K562 (cell line): ENCODE measurements at regions not wholly inside any gene's neighbourhood (a gene's known extent, or its start where the extent isn't known, plus 50 kb on each side); places are given as distances from the start of the nearest gene placed in this dataset.

Source experiments
- BACH1 ChIP-seq: fragments of 200-800 bp; sonication (Bioruptor generic); IDR thresholded peaks from 2 replicates; pipeline ENCODE4 v1.6.1; 2016; ENCODE audit warnings: missing genetic modification characterization, missing compliant biosample characterization
- BRCA1 ChIP-seq, 2 experiments: fragments of 450-650 bp in 1 of 2; sonication (generic) in 1 of 2; formaldehyde crosslinking in 1 of 2; IDR thresholded peaks; 2 replicates each; pipeline versions ENCODE4 v1.5.0 to v1.6.1; 2017 to 2020; ENCODE audit warnings: mild to moderate bottlenecking in 1 of 2, missing genetic modification reagents in 1 of 2
- CHD2 ChIP-seq: IDR thresholded peaks from 2 replicates; pipeline ENCODE4 v1.6.1; 2011; ENCODE audit warnings: low read depth, low read length
- CREB5 ChIP-seq: fragments of 250-450 bp; sonication (Bioruptor Pico); IDR thresholded peaks from 2 replicates; pipeline ENCODE4 v1.5.0; 2020; ENCODE audit warnings: mild to moderate bottlenecking
- ETV5 ChIP-seq: sonication (generic); formaldehyde crosslinking; IDR thresholded peaks from 2 replicates; pipeline ENCODE4 v1.4.0; 2020; ENCODE audit warnings: low read depth, mild to moderate bottlenecking, missing genetic modification reagents
- EZH2 ChIP-seq: IDR thresholded peaks from 2 replicates; pipeline ENCODE4 v1.6.1; 2012; ENCODE audit warnings: low read depth, mild to moderate bottlenecking, inconsistent platforms, low read length, borderline replicate concordance
- GTF2B ChIP-seq: IDR thresholded peaks from 2 replicates; pipeline ENCODE4 v1.6.1; 2011; ENCODE audit not compliant: insufficient read length; ENCODE audit errors: extremely low read depth
- KLF6 ChIP-seq: fragments of 250-450 bp; sonication (Bioruptor Pico); IDR thresholded peaks from 2 replicates; pipeline ENCODE4 v1.4.0; 2020; ENCODE audit warnings: mild to moderate bottlenecking, moderate library complexity, borderline replicate concordance
- MAFK ChIP-seq: IDR thresholded peaks from 2 replicates; pipeline ENCODE4 v1.6.1; 2011; ENCODE audit warnings: low read length, improper control_type of control experiment
- RAD21 ChIP-seq, 2 experiments: fragments of 250-450 bp in 1 of 2; fragments of 450-650 bp in 1 of 2; sonication (Bioruptor Pico) in 1 of 2; formaldehyde crosslinking in 1 of 2; IDR thresholded peaks in 1 of 2; conservative IDR thresholded peaks in 1 of 2; 2 replicates each; pipeline versions ENCODE4 v1.4.0 to v1.8.0; 2020 to 2022; ENCODE audit warnings: mild to moderate bottlenecking in 2 of 2, moderate library complexity in 1 of 2
- RBM14 ChIP-seq: fragments of 200-400 bp; formaldehyde crosslinking; IDR thresholded peaks from 2 replicates; pipeline ENCODE4 v1.6.1; 2018; ENCODE audit warnings: low read depth, mild to moderate bottlenecking, low read length, moderate library complexity, borderline replicate concordance; ENCODE audit not compliant: insufficient read depth
- ZHX1 ChIP-seq: fragments of 150-350 bp; conservative IDR thresholded peaks from 2 replicates; pipeline ENCODE4 v1.6.1; 2014; ENCODE audit warnings: low read length
- ZNF644 ChIP-seq: fragments of 200-800 bp; sonication (Bioruptor generic); IDR thresholded peaks from 2 replicates; pipeline ENCODE4 v1.6.1; 2016; ENCODE audit warnings: low read depth, missing genetic modification characterization, missing compliant biosample characterization

- no peak for TF ChIP-seq KLF6 (CRISPR knock-in tag)
- TF ChIP-seq RBM14: no peak
- TF ChIP-seq GTF2B: no peak
- no peak for TF ChIP-seq ETV5
- no peak for TF ChIP-seq ZNF644
- TF ChIP-seq RAD21 (CRISPR knock-in tag; conservative IDR thresholded peaks at IDR 0.05 in 1 of 2, IDR thresholded peaks at IDR 0.05 in 1 of 2): no peak
- TF ChIP-seq BACH1 (tag): no peak
- no peak for TF ChIP-seq CREB5 (CRISPR knock-in tag)
- no peak for TF ChIP-seq CHD2
- TF ChIP-seq EZH2: no peak
- TF ChIP-seq MAFK: no peak
- TF ChIP-seq ZHX1: no peak
- TF ChIP-seq BRCA1 (IDR thresholded peaks at IDR 0.05): no peak
- no peak for TF ChIP-seq BRCA1 (CRISPR knock-in tag; IDR thresholded peaks at IDR 0.05)
Observed at GRCh38 chr2:59572227-59572626, 981.2 kb downstream of the BCL11A start.
